ENCODE measurements at regions not wholly inside any gene's neighbourhood (a gene's known extent, or its start where the extent isn't known, plus 50 kb on each side); places are given as distances from the start of the nearest gene placed in this dataset.

GRCh38 chr4:162409048-162409447, 245.2 kb upstream of the FSTL5 start (continued):
- TF ChIP-seq MAFK (IDR thresholded peaks at IDR 0.05; ENCODE audit: low read depth, low read length) (no peak), EZH2 (IDR thresholded peaks at IDR 0.05; ENCODE audit: low read depth, low read length, severe bottlenecking) (no peak)

Data from H1 (cell line).